ENCODE measurements at regions not wholly inside any gene's neighbourhood (a gene's known extent, or its start where the extent isn't known, plus 50 kb on each side); places are given as distances from the start of the nearest gene placed in this dataset.

DNA sequence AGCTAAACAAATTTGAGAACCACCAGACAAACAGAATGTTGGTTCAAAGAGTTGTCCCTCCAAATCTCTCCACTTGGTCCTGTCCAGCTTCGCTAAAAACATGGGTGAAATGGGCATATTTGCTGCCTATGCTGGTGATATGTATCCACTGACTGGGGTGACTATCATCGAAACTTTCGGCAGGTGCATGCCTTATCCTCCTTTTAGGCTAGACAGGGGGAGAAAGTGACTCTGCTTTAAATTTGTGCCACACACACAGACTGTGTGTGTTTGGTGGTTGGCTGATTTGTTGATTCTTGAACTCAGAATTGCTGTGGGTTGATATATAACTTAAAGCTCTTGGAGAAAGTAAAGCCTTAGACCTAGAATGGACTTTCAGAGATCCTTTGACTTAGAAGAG lies 324.1 kb upstream of the NT5C1B start:
- Histone ChIP-seq H3K4me3 (IDR thresholded peaks at IDR 0.05; ENCODE audit: insufficient read depth, low read depth, low read length) (no peak overlapping the region), H3K27ac (no peak overlapping the region), H3K4me1 (ENCODE audit: low read depth, poor library complexity, severe bottlenecking) (no peaks in the 10 kb centered on the region), H3K36me3 (ENCODE audit: insufficient read depth) (no peaks in the 10 kb centered on the region), H3K9ac (no peak overlapping the region), H4K20me1 (ENCODE audit: insufficient read depth) (no peaks in the 10 kb centered on the region), H3K4me2 (no peak overlapping the region), H2AFZ (ENCODE audit: low read depth) (no peak overlapping the region), H3K79me2 (ENCODE audit: insufficient read depth, low read depth) (no peaks in the 10 kb centered on the region), H3K27me3 (ENCODE audit: insufficient read depth, low read depth) (no peaks in the 10 kb centered on the region)
- TF ChIP-seq, protein P1, sequence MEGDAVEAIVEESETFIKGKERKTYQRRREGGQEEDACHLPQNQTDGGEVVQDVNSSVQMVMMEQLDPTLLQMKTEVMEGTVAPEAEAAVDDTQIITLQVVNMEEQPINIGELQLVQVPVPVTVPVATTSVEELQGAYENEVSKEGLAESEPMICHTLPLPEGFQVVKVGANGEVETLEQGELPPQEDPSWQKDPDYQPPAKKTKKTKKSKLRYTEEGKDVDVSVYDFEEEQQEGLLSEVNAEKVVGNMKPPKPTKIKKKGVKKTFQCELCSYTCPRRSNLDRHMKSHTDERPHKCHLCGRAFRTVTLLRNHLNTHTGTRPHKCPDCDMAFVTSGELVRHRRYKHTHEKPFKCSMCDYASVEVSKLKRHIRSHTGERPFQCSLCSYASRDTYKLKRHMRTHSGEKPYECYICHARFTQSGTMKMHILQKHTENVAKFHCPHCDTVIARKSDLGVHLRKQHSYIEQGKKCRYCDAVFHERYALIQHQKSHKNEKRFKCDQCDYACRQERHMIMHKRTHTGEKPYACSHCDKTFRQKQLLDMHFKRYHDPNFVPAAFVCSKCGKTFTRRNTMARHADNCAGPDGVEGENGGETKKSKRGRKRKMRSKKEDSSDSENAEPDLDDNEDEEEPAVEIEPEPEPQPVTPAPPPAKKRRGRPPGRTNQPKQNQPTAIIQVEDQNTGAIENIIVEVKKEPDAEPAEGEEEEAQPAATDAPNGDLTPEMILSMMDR (conservative IDR thresholded peaks at IDR 0.05; ENCODE audit: low read depth, low read length): no peak

DNA sequence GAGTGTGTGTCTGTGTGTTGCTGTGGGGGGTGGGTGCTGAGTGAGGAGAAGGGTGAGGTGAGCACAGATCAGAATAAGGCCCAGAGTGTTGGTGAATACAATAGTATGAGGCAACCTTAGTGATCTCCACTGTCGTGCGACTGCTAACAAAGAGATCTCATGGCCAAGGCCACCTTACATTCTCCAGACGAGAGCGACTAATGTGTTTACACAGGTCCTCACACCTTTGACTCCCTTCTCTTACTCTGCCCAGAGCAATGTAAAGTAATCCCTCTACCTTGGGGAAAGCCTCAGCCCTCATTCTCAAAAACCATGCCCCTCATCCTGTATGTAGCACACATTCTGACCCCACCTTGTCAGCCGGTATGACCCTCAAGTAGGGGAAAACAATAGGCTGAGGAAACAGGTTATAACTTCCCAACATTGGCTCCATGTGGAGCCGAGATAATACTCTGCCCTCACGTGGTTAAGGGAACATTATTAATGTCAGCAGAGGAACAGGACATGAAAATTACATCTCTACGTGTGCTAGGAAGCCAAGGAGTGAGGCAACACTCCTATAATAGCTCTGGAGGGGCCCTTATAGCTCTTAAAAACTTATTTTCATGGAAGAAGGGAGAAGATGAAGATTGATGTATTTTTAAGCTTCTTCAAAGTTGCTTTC lies 323.0 kb upstream of the NT5C1B start:
- H3K27me3 ChIP-seq (ENCODE audit: insufficient read depth, low read depth): no peaks in the 10 kb centered on the region
- H3K79me2 ChIP-seq (ENCODE audit: insufficient read depth, low read depth): no peaks in the 10 kb centered on the region
- no peaks in the 10 kb centered on the region for H3K36me3 ChIP-seq (ENCODE audit: insufficient read depth)
- H2AFZ ChIP-seq (ENCODE audit: low read depth): no peak overlapping the region
- TF ChIP-seq, protein P1 (conservative IDR thresholded peaks at IDR 0.05; ENCODE audit: low read depth, low read length): no peak
- H4K20me1 ChIP-seq (ENCODE audit: insufficient read depth): no peaks in the 10 kb centered on the region
- no peaks in the 10 kb centered on the region for H3K4me1 ChIP-seq (ENCODE audit: low read depth, poor library complexity, severe bottlenecking)
- no peak overlapping the region for H3K4me3 ChIP-seq (IDR thresholded peaks at IDR 0.05; ENCODE audit: insufficient read depth, low read depth, low read length)
- no peak overlapping the region for H3K27ac ChIP-seq
- no peak overlapping the region for H3K9ac ChIP-seq
- no peak overlapping the region for H3K4me2 ChIP-seq

DNA sequence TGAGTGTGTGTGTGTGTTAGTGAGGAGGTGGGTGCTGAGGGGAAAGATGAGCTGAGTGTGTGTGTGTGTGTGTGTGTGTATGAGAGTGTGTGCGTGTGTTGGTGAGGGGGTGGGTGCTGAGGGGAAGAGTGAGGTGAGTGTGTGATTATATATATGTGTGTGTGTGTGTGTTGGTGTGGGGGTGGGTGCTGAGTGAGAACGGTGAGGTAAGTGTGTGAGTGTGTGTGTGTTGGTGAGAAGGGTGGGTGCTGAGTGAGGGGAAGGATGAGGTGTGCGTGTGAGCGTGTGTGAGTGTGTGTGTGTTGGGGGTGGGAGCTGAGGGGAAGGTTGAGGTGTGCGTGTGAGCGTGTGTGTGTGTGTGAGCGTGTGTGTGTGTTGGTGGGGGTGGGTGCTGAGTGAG lies 322.0 kb upstream of the NT5C1B start:
- Histone ChIP-seq H4K20me1 (ENCODE audit: insufficient read depth) (no peaks in the 10 kb centered on the region), H3K4me3 (IDR thresholded peaks at IDR 0.05; ENCODE audit: insufficient read depth, low read depth, low read length) (no peak overlapping the region), H3K4me2 (no peak overlapping the region), H3K27me3 (ENCODE audit: insufficient read depth, low read depth) (no peaks in the 10 kb centered on the region), H2AFZ (ENCODE audit: low read depth) (no peak overlapping the region), H3K9ac (no peak overlapping the region), H3K27ac (no peak overlapping the region), H3K36me3 (ENCODE audit: insufficient read depth) (no peaks in the 10 kb centered on the region), H3K4me1 (ENCODE audit: low read depth, poor library complexity, severe bottlenecking) (no peaks in the 10 kb centered on the region), H3K79me2 (ENCODE audit: insufficient read depth, low read depth) (no peaks in the 10 kb centered on the region)
- TF ChIP-seq, protein P1 (conservative IDR thresholded peaks at IDR 0.05; ENCODE audit: low read depth, low read length): no peak

DNA sequence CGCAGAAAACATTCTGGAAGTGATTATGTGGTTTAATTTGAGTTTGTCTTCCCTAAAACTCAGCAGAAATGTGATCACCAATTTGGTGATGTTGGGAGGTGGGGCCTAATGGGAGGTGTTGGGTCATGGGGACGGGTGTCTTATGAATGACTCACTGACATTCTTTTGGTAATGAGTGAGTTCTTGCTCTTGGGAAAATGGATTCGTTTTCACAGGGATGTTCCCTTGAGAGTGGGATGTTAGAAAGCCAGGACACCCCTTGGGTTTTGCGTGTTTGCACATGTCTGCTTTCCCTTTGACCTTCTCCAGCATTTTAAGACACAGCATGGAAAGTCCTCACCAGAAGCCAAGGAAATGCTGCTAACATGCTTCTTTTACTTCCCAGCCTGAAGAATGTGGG lies 321.5 kb upstream of the NT5C1B start:
- no peak overlapping the region for H3K9ac ChIP-seq
- H3K27ac ChIP-seq: no peak overlapping the region
- no peaks in the 10 kb centered on the region for H4K20me1 ChIP-seq (ENCODE audit: insufficient read depth)
- H3K4me2 ChIP-seq: no peak overlapping the region
- H2AFZ ChIP-seq (ENCODE audit: low read depth): no peak overlapping the region
- no peaks in the 10 kb centered on the region for H3K27me3 ChIP-seq (ENCODE audit: insufficient read depth, low read depth)
- TF ChIP-seq, protein P1 (conservative IDR thresholded peaks at IDR 0.05; ENCODE audit: low read depth, low read length): no peak
- H3K36me3 ChIP-seq (ENCODE audit: insufficient read depth): no peaks in the 10 kb centered on the region
- no peaks in the 10 kb centered on the region for H3K79me2 ChIP-seq (ENCODE audit: insufficient read depth, low read depth)
- no peak overlapping the region for H3K4me3 ChIP-seq (IDR thresholded peaks at IDR 0.05; ENCODE audit: insufficient read depth, low read depth, low read length)
- no peaks in the 10 kb centered on the region for H3K4me1 ChIP-seq (ENCODE audit: low read depth, poor library complexity, severe bottlenecking)
